ENCODE measurements at regions not wholly inside any gene's neighbourhood (a gene's known extent, or its start where the extent isn't known, plus 50 kb on each side); places are given as distances from the start of the nearest gene placed in this dataset.

GRCh38 chr9:108333530-108333983 is 522.2 kb downstream of the ACTL7B start:
- dilution Hi-C loops (cut with MboI; ENCODE audit: extremely low pct_ligation_motif_present, low sequenced_read_pairs) = no loop called here
- no TSS peak for BruUV-seq (replicated peaks)
- no peak overlapping the region for H2AFZ ChIP-seq (ENCODE audit: low read depth, low read length)
- no peak for TF ChIP-seq MAX (IDR thresholded peaks at IDR 0.05; ENCODE audit: insufficient read depth, insufficient read length)
- no peak for TF ChIP-seq FOS (IDR thresholded peaks at IDR 0.05; ENCODE audit: borderline replicate concordance, insufficient read depth, low read length)
- no peak for TF ChIP-seq POLR2AphosphoS5 (IDR thresholded peaks at IDR 0.05; ENCODE audit: insufficient read depth, low read depth, low read length)
- no peak for TF ChIP-seq EZH2 (IDR thresholded peaks at IDR 0.05; ENCODE audit: borderline replicate concordance, low read depth, low read length, severe bottlenecking)
- TF ChIP-seq POLR2A (IDR thresholded peaks at IDR 0.05; ENCODE audit: low read depth, low read length) = no peak
- no peak for TF ChIP-seq JUN (IDR thresholded peaks at IDR 0.05; ENCODE audit: borderline replicate concordance, insufficient read depth, insufficient read length, low read depth)
- no peak for TF ChIP-seq CTCF (IDR thresholded peaks at IDR 0.05; ENCODE audit: extremely low read depth in 1 of 2, insufficient read depth in 1 of 2, low read depth in 1 of 2, low read length in 2 of 2)
- no peak for TF ChIP-seq GATA2 (IDR thresholded peaks at IDR 0.05; ENCODE audit: insufficient read depth, insufficient read length, low read depth, low read length)
- TF ChIP-seq MYC (IDR thresholded peaks at IDR 0.05; ENCODE audit: low read depth, low read length) = no peak
- H3K4me1 ChIP-seq (ENCODE audit: control insufficient read depth, extremely low read depth, insufficient read depth, low read length) = no peaks in the 10 kb centered on the region
- H4K20me1 ChIP-seq (replicated peaks; ENCODE audit: control insufficient read depth, extremely low read depth, insufficient read depth, low read length) = no peaks in the 10 kb centered on the region
- H3K4me3 ChIP-seq (replicated peaks in 1 of 3; ENCODE audit: insufficient read depth in 1 of 3, low read depth in 1 of 3, low read length in 3 of 3) = no peak overlapping the region
- intact Hi-C loops (cut with micrococcal nuclease) = no loop called here
- no peaks in the 10 kb centered on the region for H3K9me1 ChIP-seq (replicated peaks; ENCODE audit: control insufficient read depth, extremely low read depth, insufficient read depth, low read length)
- H3K4me2 ChIP-seq (ENCODE audit: insufficient read depth, low read length) = no peak overlapping the region
- peaks cover 0 to 2% of the 10 kb centered on the region in 2 experiments for H3K27me3 ChIP-seq (ENCODE audit: control insufficient read depth in 2 of 2, insufficient read depth in 2 of 2, low read length in 2 of 2)
- H3K79me2 ChIP-seq (ENCODE audit: control insufficient read depth, insufficient read depth, low read length) = no peaks in the 10 kb centered on the region
- FAIRE-seq = no peak
- no peak overlapping the region for H3K9ac ChIP-seq (replicated peaks; ENCODE audit: extremely low read depth, insufficient read depth, low read length)
- POLR2A ChIA-PET = no interaction called here
- no peaks in the 10 kb centered on the region for H3K36me3 ChIP-seq (ENCODE audit: control insufficient read depth in 2 of 2, extremely low read depth in 1 of 2, insufficient read depth in 2 of 2, low read length in 2 of 2)
- CTCF ChIA-PET = interaction anchor here (1.0 to 1.1 kb wide), 2 partner anchors 11 to 849 kb away, joined by 3 read pairs; no protein-coding TSS in a partner anchor
- H3K9me3 ChIP-seq (replicated peaks; ENCODE audit: control insufficient read depth, insufficient read depth, low read length) = no peaks in the 10 kb centered on the region
- no peak overlapping the region for H3K27ac ChIP-seq (ENCODE audit: insufficient read depth, low read depth, low read length)
- DNase-seq (ENCODE audit: low read depth, low spot score) = no peak

Measured in endothelial cell of umbilical vein (primary cell).